Lung (tissue), 11 donors: ENCODE measurements at regions not wholly inside any gene's neighbourhood (a gene's known extent, or its start where the extent isn't known, plus 50 kb on each side); places are given as distances from the start of the nearest gene placed in this dataset.

Source experiments
- ATAC-seq: fragments of 200-7000 bp; cut with Tn5 transposase; one replicate; pipeline ENCODE4 v1.9.1; 2020; ENCODE audit warnings: moderate number of reproducible peaks; ENCODE audit not compliant: insufficient read depth, low FRiP score
- DNase-seq, 3 donors: peaks; one replicate each; pipeline ENCODE4 v3.0.0-alpha.2; 2013 to 2017
- H3K27ac ChIP-seq, 2 donors: one replicate each; pipeline ENCODE4 v1.5.1; 2013; ENCODE audit warnings: mild to moderate bottlenecking in 2 of 2, moderate library complexity in 2 of 2, control low read depth in 1 of 2, inconsistent platforms in 1 of 2, low read depth in 1 of 2, low read length in 1 of 2
- H3K27me3 ChIP-seq, 3 donors: one replicate each; pipeline ENCODE4 v1.5.1; 2013; ENCODE audit warnings: low read length in 2 of 3; ENCODE audit not compliant: control insufficient read depth in 3 of 3, insufficient read depth in 3 of 3
- H3K36me3 ChIP-seq, 4 donors: one replicate each; pipeline ENCODE4 v1.5.1; 2013; ENCODE audit warnings: low read length in 4 of 4, mild to moderate bottlenecking in 1 of 4, moderate library complexity in 1 of 4; ENCODE audit not compliant: control insufficient read depth in 4 of 4, insufficient read depth in 4 of 4
- H3K4me1 ChIP-seq, 5 donors: one replicate each; pipeline ENCODE4 v1.5.1; 2013; ENCODE audit warnings: low read length in 5 of 5, mild to moderate bottlenecking in 2 of 5, moderate library complexity in 1 of 5; ENCODE audit not compliant: control insufficient read depth in 5 of 5, insufficient read depth in 5 of 5
- H3K4me3 ChIP-seq: one replicate; pipeline ENCODE4 v1.5.1; 2013; ENCODE audit warnings: mild to moderate bottlenecking, control low read depth, moderate library complexity
- H3K9ac ChIP-seq, 2 donors: one replicate each; pipeline ENCODE4 v1.5.1; 2013; ENCODE audit warnings: low read length in 2 of 2, control low read depth in 1 of 2; ENCODE audit not compliant: insufficient read depth in 1 of 2
- H3K9me3 ChIP-seq, 4 donors: one replicate each; pipeline ENCODE4 v1.5.1; 2013; ENCODE audit warnings: low read length in 3 of 4, mild to moderate bottlenecking in 1 of 4, moderate library complexity in 1 of 4; ENCODE audit not compliant: control insufficient read depth in 4 of 4, insufficient read depth in 3 of 4
- WGBS, 2 donors: extraction: QIAGEN DNeasy Blood & Tissue Kit; methylation state at CpG; one replicate each; pipeline ENCODE4 v1.1.7; 2013; 5-methylcytosine and 5-hydroxymethylcytosine counted together
- TF ChIP-seq, protein P1 (sequence below): IDR thresholded peaks from 2 replicates; pipeline ENCODE4 v1.5.1; 2012; ENCODE audit warnings: mild to moderate bottlenecking; ENCODE audit errors: control extremely low read depth, extremely low read depth
- donor health status: control.
- donor health status: control.
- donor health status: Bipolar disorder and iron deficiency.
- donor health status: healthy.
- donor health status: DM: yes; HTN: yes; CAD: no.

DNA sequence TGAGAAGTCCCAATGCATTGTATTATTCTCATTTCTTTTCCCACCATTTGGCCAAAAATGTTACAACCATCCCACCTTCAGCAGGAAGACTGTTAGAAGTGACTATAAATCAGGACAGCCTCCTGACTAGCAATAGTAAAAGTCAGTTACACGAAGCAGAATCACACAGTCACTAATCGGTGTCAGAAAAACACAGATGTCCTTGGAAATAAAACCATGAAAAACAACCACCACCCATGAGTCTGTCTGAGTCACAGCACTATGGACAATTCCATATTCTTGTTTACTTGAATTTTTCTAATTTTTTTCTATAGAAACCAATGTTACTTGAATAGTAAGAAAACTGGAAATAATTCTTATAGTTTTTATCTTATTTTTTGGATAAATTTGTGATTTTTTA, 81.9 kb upstream of the FRMD4A start:
- Histone ChIP-seq H3K9ac (no peak overlapping the region), H3K9me3 (no peaks in the 10 kb centered on the region), H3K4me3 (no peak overlapping the region), H3K4me1 (no peaks in the 10 kb centered on the region), H3K36me3 (no peaks in the 10 kb centered on the region), H3K27ac (no peak overlapping the region), H3K27me3 (peaks cover 0 to 3% (median 0%) of the 10 kb centered on the region in 3 donors)
- TF ChIP-seq, protein P1, sequence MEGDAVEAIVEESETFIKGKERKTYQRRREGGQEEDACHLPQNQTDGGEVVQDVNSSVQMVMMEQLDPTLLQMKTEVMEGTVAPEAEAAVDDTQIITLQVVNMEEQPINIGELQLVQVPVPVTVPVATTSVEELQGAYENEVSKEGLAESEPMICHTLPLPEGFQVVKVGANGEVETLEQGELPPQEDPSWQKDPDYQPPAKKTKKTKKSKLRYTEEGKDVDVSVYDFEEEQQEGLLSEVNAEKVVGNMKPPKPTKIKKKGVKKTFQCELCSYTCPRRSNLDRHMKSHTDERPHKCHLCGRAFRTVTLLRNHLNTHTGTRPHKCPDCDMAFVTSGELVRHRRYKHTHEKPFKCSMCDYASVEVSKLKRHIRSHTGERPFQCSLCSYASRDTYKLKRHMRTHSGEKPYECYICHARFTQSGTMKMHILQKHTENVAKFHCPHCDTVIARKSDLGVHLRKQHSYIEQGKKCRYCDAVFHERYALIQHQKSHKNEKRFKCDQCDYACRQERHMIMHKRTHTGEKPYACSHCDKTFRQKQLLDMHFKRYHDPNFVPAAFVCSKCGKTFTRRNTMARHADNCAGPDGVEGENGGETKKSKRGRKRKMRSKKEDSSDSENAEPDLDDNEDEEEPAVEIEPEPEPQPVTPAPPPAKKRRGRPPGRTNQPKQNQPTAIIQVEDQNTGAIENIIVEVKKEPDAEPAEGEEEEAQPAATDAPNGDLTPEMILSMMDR, result no peak
- no peak for DNase-seq
- ATAC-seq, result no peak
- WGBS, 2 donors, result 78 to 85% methylated on average over 2 of the region's 2 CpGs

DNA sequence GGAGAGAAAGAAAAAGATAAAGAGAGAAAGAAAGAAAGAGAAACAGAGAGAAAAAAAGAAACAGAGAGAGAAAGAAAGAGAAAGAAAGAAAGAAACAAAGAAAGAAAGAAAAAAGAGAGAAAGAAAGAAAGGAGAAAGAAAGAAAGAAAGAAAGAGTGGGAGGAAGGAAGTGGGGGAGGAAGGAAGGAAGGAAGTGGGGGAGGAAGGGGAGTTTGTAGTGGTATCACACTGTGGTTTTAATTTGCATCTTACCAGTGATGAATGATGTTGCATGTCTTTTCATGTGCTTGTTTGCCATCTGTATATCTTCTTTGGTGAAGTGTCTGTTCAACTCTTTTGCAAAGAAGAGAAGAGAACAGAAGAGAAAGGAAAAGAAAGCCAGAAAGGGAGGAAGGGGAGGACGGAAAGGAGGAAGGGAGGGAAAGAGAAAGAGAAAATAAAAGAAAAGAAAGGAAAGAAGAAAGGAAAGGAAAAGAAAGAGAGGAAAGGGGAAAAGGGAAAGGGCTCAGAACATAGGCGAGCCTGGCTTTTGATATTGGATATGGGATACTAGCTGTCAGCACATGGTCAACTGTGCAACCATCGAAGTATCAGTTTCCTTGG, 79.2 kb upstream of the FRMD4A start:
- H3K36me3 ChIP-seq, result no peaks in the 10 kb centered on the region
- peaks cover 0 to 3% (median 0%) of the 10 kb centered on the region in 5 donors for H3K4me1 ChIP-seq
- DNase-seq, result no peak
- no peak overlapping the region for H3K27ac ChIP-seq
- 72 to 77% methylated on average over 3 of the region's 3 CpGs for WGBS, 2 donors
- TF ChIP-seq, protein P1, result no peak
- H3K9ac ChIP-seq, result no peak overlapping the region
- H3K4me3 ChIP-seq, result no peak overlapping the region
- no peaks in the 10 kb centered on the region for H3K9me3 ChIP-seq
- peaks cover 0 to 3% (median 0%) of the 10 kb centered on the region in 3 donors for H3K27me3 ChIP-seq
- no peak for ATAC-seq

DNA sequence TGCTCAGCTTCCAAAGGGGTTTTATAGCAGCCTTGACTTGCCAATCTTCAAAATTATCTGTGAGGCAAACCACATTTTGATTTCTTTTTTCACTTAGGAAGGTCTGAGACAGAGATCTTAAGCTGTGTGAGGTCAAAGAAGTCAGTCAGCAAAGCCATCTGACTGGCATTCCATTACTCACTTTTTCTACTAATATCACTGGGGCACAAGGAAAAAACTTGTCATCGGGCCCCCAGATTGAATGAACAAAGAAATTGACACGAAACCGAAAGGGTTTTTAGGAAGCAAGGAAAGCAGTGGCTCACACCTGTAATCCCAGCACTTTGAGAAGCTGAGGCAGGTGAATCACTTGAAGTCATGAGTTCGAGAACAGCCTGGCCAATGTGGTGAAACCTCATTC, 78.5 kb upstream of the FRMD4A start:
- Histone ChIP-seq H3K4me1 (peaks cover 0 to 3% (median 0%) of the 10 kb centered on the region in 5 donors), H3K36me3 (no peaks in the 10 kb centered on the region), H3K9me3 (no peaks in the 10 kb centered on the region), H3K9ac (no peak overlapping the region), H3K27ac (no peak overlapping the region), H3K4me3 (no peak overlapping the region), H3K27me3 (peaks cover 0 to 3% (median 0%) of the 10 kb centered on the region in 3 donors)
- 88 to 93% methylated on average over 4 of the region's 4 CpGs for WGBS, 2 donors
- ATAC-seq (no peak), DNase-seq (no peak)
- TF ChIP-seq, protein P1, result no peak

DNA sequence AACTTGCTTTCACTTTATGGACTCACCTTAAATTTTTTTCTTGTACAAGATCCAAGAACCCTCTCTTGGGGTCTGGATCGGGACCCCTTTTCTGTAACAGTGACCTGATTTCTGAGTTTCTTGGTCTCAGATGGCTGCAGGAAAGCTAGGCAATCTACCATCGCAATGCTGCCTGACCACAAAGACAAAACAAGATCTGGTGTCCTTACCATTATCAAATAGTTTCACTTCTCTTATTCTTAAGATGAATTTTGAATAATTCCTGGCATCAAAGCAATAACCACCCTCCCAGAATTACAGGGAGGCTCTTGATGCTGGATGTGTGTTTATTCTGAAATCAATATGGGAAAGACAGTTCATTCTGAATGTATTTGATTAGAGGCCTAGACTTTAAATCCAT, 77.4 kb upstream of the FRMD4A start:
- Histone ChIP-seq H3K4me1 (peaks cover 0 to 3% (median 0%) of the 10 kb centered on the region in 5 donors), H3K36me3 (no peaks in the 10 kb centered on the region), H3K9ac (no peak overlapping the region), H3K4me3 (no peak overlapping the region), H3K27ac (no peak overlapping the region), H3K9me3 (no peaks in the 10 kb centered on the region), H3K27me3 (peaks cover 0 to 3% (median 0%) of the 10 kb centered on the region in 3 donors)
- 86 to 91% methylated on average over 2 of the region's 2 CpGs for WGBS, 2 donors
- ATAC-seq, result no peak
- no peak for DNase-seq
- TF ChIP-seq, protein P1, result no peak
